ENCODE measurements at regions not wholly inside any gene's neighbourhood (a gene's known extent, or its start where the extent isn't known, plus 50 kb on each side); places are given as distances from the start of the nearest gene placed in this dataset.
A peak's percentile ranks its signal among the peaks of the same experiment; 100 is the strongest.
"Not testable (repeated sequence)": the region's sequence is repeated elsewhere in the genome, so short reads cannot be mapped to it uniquely, and the experiment has no call there.

DNA sequence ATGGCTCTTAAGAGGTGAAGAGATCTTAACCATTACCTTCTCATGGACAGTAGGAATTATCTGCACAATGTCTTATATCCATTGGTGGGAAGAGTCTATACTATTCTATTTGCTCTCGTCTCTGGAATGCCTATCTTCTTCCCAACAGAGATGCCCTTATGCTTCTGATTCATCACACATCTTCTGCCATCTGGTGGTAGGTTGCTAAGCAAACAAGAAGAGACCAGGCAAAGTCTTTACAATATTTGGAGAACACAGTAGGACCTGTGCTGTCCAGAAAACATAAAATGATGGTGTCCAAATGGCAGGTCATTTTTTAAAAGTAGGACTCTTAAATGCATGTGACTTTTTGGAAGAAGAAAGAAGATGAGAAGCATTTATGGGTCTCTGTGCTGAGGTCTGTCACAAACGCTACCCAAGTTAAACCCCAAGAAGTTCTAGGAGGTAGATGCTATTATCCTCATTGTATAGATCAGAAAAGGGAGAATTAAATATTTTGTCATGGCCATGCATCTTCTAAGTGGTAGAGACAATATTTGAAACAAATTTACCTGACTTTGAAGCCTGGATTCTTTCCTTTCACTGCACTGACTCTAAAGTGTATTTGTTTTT is 67.8 kb upstream of the NXPH1 start:
- no peaks in the 10 kb centered on the region for H3K36me3 ChIP-seq (replicated peaks)
- H3K27me3 ChIP-seq (replicated peaks) = no peaks in the 10 kb centered on the region
- DNase-seq = no peak
- in situ Hi-C loops (cut with HindIII; ENCODE audit: low pct_ligation_motif_present, low sequenced_read_pairs) = no loop called here
- H3K4me3 ChIP-seq (ENCODE audit: low read depth, low read length) = no peak overlapping the region
- TF ChIP-seq, protein P1, sequence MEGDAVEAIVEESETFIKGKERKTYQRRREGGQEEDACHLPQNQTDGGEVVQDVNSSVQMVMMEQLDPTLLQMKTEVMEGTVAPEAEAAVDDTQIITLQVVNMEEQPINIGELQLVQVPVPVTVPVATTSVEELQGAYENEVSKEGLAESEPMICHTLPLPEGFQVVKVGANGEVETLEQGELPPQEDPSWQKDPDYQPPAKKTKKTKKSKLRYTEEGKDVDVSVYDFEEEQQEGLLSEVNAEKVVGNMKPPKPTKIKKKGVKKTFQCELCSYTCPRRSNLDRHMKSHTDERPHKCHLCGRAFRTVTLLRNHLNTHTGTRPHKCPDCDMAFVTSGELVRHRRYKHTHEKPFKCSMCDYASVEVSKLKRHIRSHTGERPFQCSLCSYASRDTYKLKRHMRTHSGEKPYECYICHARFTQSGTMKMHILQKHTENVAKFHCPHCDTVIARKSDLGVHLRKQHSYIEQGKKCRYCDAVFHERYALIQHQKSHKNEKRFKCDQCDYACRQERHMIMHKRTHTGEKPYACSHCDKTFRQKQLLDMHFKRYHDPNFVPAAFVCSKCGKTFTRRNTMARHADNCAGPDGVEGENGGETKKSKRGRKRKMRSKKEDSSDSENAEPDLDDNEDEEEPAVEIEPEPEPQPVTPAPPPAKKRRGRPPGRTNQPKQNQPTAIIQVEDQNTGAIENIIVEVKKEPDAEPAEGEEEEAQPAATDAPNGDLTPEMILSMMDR (IDR thresholded peaks at IDR 0.05; ENCODE audit: low read depth, low read length, missing control alignments) = peak; percentile 52
- no peak overlapping the region for H3K27ac ChIP-seq

DNA sequence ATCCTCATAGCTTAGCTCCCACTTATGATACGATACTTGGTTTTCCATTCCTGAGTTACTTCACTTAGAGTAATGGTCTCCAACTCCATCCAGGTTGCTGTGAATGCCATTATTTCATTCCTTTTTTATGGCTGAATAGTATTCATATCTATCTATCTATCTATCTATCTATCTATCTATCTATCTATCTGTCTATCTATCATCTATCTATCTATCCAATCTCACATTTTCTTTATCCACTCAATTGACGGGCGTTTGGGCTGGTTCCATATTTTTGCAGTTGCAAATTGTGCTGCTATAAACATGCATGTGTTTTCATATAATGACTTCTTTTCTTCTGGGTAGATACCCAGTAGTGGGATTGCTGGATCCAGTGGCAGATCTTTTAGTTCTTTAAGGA is 65.4 kb upstream of the NXPH1 start:
- in situ Hi-C loops (cut with HindIII; ENCODE audit: low pct_ligation_motif_present, low sequenced_read_pairs); H3K27ac ChIP-seq; H3K4me3 ChIP-seq (ENCODE audit: low read depth, low read length); H3K27me3 ChIP-seq (replicated peaks); DNase-seq; H3K36me3 ChIP-seq (replicated peaks): not testable (repeated sequence)

DNA sequence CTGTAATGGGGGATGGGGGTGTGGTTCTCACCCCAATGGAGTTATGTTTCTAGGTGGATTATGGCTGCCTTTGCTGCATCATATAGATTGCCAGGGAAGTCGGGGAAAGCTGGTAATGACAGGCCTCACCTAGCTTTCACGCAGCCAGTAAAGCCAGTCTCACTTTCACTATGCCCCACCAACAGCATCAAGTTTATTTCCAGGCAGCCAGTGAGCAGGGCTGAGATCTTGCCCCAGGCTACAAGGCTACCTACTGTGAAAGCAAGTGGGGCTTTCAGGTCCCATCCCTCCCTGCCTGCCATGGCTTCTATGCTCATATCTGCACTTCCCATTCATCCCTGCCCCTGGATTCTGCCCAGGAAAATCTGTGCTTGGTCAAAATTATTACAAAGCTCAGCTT is 61.7 kb upstream of the NXPH1 start:
- TF ChIP-seq, protein P1 (IDR thresholded peaks at IDR 0.05; ENCODE audit: low read depth, low read length, missing control alignments) = no peak
- Histone ChIP-seq H3K4me3 (ENCODE audit: low read depth, low read length) (no peak overlapping the region), H3K36me3 (replicated peaks) (no peaks in the 10 kb centered on the region), H3K27me3 (replicated peaks) (no peaks in the 10 kb centered on the region), H3K27ac (no peak overlapping the region)
- no peak for DNase-seq
- in situ Hi-C loops (cut with HindIII; ENCODE audit: low pct_ligation_motif_present, low sequenced_read_pairs) = no loop called here

DNA sequence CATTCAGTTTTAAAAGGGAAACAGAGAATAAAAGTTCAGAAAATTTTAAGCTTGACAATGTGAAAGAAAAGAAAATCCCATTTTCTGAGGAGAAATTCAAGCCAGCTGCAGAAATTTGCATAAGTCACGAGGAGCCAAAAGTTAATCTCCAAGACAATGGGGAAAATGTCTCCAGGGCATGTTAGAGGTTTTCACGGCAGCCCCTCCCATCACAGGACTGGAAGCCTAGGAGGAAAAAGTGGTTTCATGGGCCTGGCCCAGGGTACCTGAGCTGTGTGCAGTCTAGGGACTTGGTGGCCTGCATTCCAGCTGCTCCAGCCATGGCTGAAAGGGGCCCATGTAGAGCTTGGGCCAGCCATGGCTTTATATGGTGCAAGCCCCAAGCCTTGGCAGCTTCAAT is 59.6 kb upstream of the NXPH1 start:
- no peak overlapping the region for H3K27ac ChIP-seq
- in situ Hi-C loops (cut with HindIII; ENCODE audit: low pct_ligation_motif_present, low sequenced_read_pairs) = no loop called here
- no peak for DNase-seq
- H3K36me3 ChIP-seq (replicated peaks) = no peaks in the 10 kb centered on the region
- TF ChIP-seq, protein P1 (IDR thresholded peaks at IDR 0.05; ENCODE audit: low read depth, low read length, missing control alignments) = no peak
- H3K27me3 ChIP-seq (replicated peaks) = no peaks in the 10 kb centered on the region
- no peak overlapping the region for H3K4me3 ChIP-seq (ENCODE audit: low read depth, low read length)

DNA sequence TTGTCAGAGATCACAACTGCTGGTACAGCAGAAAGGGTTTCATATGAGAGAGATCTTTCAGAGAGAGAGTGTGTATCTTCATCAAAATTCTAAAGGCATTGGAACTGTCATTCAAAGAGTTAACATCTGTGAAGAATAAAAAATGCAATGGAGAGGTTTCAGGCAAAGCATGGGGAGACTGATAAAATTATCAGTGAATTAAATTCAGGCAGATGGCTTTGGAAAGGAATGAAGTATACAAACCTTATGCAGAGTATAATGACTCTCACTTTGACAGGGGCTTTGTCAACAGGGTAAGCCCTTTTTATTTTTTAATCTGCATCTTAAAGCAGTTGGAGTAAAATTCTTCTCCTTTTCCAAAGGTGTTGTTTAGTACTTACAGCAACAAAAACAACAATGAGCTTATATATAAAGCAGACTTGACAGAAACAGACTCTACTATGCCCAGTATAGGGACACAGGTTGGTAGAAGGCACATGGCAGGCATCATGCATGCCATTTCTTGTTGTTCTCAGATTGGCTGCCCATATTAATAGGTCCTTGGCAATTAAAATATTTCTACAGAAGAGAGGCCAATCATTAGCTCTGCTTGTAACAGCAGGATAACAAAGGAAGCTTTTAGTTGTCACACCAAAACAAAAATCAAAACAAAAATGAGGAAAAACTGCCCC is 54.9 kb upstream of the NXPH1 start:
- H3K27ac ChIP-seq = no peak overlapping the region
- TF ChIP-seq, protein P1 (IDR thresholded peaks at IDR 0.05; ENCODE audit: low read depth, low read length, missing control alignments) = no peak
- in situ Hi-C loops (cut with HindIII; ENCODE audit: low pct_ligation_motif_present, low sequenced_read_pairs) = no loop called here
- no peaks in the 10 kb centered on the region for H3K36me3 ChIP-seq (replicated peaks)
- no peak overlapping the region for H3K4me3 ChIP-seq (ENCODE audit: low read depth, low read length)
- no peaks in the 10 kb centered on the region for H3K27me3 ChIP-seq (replicated peaks)
- no peak for DNase-seq

DNA sequence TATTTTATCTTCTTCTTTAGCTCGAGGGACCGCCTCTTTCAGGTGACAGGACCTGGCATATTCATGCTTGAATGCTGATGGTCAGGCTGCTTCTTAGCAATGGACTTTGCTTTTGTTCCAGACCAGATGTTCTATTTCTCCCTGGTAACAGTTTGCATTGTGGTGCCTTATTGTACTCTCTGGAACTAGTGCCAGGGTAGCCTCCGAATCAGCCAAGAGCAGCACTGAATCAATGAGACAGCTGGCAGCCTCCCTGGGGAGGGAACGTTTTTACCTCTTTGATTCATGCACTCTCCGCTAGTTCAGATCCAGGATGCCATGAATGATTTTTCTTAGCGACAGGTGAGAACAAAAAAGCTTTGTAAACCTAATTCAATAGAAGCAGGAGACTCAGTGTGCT is 54.1 kb upstream of the NXPH1 start:
- Histone ChIP-seq H3K4me3 (ENCODE audit: low read depth, low read length) (no peak overlapping the region), H3K27me3 (replicated peaks) (no peaks in the 10 kb centered on the region), H3K27ac (no peak overlapping the region), H3K36me3 (replicated peaks) (no peaks in the 10 kb centered on the region)
- TF ChIP-seq, protein P1 (IDR thresholded peaks at IDR 0.05; ENCODE audit: low read depth, low read length, missing control alignments) = no peak
- no peak for DNase-seq
- in situ Hi-C loops (cut with HindIII; ENCODE audit: low pct_ligation_motif_present, low sequenced_read_pairs) = no loop called here
